ENCODE measurements at regions not wholly inside any gene's neighbourhood (a gene's known extent, or its start where the extent isn't known, plus 50 kb on each side); places are given as distances from the start of the nearest gene placed in this dataset.
"Not testable (repeated sequence)": the region's sequence is repeated elsewhere in the genome, so short reads cannot be mapped to it uniquely, and the experiment has no call there.

DNA sequence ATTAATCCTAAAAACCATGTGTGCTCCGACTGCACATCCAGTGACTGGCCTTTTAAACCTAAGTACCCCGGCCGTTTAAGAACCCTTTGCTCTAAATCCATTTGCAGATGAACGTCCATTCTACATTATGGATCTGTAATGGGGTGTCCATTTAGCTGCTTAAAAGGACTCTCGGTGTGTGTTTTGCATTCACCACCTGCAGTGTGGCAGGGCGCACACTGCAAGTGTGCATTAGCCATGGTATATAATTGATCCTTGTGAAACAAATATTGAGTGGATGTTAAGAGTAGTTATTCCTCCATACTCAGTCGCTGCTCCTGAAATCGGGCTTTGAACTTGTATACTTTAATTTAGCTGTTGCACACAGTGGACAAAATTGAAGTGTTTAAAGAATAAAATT, 190.1 kb upstream of the WWC1 start:
- DNase-seq, result no peak

DNA sequence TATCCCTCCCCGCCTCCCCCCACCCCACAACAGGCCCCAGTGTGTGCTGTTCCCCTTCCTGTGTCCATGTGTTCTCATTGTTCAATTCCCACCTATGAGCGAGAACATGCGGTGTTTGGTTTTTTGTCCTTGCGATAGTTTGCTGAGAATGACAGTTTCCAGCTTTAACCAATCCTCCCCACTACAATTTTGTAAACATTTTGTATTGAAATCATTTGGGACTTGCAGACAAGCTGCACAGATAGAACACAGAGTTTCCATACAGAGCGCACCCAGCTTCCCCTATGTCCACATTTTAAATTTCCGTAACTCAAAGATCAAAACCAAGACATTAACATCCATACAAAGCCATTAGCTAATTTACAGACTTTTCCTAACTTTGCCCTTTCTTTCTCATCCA, 188.4 kb upstream of the WWC1 start:
- not testable (repeated sequence) for DNase-seq

DNA sequence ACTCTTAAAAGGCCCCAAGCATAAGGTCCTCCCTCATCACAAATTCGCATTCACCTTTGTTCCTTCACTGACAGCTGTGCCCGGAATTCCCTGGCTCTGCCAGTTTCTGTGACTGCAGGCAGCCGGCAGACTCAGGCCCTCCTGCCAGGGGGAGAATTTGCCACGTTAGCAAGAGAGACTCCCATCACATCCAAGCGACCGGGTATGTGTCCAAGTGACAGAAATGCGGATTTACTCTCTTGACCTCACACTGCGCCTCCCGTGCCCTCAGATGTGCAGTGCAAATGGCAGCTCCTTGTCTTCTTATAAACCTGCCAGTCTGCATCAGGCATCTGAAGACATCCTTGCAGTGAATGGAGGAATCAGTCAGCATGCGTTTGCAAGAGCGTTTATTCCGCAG, 187.1 kb upstream of the WWC1 start:
- DNase-seq, result no peak

DNA sequence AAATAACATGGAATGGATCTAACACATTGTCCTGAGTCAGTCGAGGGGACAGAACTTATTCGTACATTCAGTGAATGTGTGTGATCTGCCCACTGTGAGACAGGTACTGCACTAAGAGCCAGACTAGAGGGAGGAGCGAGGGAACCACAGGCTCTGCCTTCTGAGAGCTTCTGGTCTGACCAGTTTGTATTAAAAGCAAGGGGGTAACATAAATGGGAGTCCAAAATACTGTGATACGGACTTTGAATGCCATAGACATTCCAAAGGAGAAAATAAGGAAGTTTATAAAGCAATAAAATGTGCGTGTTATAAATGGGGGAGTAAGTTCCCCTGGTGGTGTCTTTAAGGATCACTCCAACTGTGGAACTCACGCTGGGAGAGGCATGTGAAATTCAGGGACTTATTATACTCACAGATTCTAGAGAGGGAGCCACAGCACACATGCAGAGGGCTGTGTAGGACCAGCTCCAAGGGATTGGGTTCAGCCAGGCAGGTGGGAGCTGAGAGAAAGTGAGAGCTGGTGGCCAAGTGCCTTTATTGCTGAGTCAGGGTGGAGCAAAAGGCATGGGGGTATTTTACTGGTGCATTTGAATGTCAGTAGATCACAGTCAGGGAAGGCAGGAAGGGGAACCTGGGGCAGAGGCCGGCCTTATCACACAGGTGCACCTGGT, 186.5 kb upstream of the WWC1 start:
- DNase-seq, result no peak

DNA sequence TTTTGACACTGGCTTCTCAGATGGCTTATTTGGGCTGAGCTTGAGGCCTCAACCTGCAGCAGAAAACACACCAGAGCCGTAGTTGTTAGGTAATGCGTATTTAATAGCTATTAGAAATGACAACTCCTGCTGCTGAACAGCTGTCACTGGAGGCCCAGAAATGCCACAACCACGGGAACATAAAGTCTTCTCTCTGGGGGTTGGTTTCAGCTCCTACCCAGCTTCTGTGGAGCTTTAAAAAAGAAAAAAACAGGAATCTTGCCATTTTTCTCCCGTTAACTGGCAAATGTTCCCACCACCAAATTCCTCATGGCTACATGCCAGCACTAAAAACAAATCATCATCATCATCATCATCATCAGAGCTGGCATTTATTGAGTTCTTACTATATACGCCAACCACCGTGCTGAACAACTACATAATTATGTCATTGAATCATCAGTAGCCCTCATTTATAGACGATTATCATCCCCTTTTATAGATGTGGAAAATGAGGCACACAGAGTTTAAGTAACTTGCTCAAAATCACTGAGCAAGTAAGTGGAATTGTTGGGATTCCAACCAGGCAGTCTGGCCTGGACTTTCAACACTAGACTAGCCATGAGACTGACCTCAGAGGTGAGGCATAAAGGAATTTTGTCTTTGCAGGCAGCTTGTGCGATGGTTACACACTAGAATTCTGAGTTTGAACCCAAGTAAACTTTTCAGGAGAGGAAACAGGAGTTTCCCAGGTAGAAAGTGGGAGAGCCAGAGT, 185.3 kb upstream of the WWC1 start:
- no peak for DNase-seq

DNA sequence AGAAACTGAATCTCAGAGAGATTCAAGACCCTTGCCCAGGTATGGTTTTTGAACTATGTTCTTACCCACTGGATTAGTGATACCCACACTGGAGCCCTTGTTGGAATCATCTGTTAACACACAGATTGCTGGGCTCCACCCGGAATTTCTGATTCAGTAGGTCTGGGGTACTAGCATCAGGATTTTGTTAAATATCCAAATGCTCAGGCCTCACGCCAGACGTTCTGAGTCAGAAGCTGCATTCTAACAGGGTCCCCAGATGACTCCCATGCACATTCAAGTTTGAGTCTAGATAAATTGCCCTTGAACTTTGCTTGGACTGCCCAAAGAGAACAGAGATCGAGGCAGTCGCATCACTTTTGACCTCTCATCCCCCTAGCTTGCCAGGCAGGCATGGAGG, 182.0 kb upstream of the WWC1 start:
- no peak for DNase-seq

DNA sequence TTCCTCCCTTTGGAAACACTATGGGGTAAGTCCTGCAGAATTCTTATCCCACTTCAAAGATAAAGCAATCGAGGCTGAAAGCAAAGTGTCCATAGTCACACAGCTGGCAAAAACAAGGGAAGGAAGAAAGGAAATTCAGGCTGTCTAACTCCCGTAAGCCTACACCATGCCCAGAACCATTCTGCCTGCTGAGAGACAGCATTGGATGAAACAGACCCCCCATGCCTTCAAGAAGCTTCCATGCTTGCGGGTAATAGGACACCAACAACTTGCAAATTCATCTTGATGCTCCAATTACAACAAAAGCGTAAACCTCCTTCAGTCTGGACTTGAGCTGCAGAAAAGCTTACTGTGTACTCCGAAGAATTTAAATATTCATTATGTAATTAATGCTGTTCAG, 181.1 kb upstream of the WWC1 start:
- no peak for DNase-seq

DNA sequence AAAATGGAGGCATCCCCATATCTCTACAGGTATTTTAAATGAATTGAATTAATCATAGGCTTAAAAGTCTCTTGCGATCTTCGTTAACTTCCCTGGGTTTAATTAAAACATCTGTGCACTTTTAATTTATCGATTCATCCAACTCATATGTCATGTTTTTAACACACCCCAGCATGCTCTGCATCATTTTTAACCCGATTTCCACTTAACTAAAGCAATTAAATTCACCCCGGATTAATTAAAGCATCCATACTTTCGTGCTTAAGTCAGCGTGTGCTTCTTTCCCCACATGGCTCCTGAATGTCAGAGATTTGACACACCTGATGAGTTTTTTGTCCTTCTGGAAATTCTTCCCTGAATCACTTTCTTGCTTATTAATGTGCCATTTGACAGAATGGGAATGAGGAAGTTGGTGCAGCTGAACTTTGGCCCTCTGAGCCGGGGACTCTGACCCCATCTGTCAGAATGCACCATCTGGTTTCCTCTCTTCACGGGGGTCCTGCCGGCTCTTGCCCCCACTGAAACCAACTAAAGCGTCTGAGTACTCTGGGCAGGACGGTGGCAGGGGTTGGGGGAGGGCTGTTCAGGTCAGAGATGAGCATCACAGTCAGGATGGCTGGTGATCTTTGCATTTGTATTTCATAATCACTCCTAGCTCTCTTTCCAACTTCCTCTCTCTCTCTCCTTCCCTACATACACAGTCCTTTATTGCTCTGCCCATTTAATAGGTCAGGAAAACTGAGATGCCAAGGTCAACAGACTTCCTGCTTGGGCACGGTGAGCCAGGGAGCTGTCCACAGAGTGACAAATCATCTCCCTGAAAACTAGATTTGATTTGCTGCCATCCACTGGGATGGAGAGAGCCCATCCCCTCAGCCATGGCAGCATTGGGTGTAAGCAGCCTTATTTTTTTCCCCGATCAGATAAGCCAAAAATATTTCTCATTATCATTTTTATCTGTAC, 180.3 kb upstream of the WWC1 start:
- DNase-seq, result peak in 1 of 2 donors; percentile 4

DNA sequence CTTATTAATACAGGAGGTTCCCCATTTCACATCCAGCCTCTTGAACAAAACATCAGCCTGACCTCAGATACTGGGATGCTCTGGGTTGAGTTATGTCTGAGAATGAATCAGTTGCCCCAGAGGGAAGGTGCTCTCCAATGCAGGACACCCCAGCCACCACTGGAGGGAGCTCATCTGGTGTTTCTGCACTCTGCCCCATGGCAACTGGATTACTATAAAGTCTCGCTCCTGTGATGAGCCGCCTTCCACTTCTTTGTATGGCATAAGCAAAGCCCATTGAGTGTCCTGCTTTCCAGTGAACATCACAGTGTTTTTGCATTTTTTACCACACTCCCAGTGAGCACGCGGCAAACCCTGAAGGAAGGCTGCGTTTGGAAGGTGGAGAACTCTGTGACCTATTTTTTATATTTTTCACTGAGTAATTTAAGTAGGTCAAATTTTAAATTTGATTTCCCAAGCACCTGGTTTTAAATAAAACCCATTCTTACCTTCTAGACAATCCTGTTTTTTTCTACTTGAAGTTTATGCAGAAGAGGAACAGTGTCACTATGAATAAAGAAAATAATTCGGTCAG, 176.9 kb upstream of the WWC1 start:
- DNase-seq, result peak; percentile 63 to 68

DNA sequence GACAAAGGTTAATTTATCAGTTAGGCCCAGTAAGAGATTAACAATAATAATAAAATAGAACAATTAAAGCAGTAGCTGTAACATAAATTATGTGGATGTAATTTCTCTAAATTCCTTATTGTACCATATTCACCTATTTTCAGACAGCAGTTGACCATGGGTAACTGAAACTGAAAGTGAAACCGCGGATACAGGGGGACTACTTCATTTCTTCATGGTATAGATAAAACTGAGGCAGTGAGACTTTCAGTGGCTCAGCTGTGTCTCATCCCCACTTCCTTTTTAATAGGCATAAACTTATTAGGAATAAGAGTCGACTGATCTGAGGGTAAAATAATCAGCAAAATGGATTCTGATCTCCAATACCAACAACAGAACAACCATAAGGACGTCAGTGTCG, 174.0 kb upstream of the WWC1 start:
- no peak for DNase-seq

DNA sequence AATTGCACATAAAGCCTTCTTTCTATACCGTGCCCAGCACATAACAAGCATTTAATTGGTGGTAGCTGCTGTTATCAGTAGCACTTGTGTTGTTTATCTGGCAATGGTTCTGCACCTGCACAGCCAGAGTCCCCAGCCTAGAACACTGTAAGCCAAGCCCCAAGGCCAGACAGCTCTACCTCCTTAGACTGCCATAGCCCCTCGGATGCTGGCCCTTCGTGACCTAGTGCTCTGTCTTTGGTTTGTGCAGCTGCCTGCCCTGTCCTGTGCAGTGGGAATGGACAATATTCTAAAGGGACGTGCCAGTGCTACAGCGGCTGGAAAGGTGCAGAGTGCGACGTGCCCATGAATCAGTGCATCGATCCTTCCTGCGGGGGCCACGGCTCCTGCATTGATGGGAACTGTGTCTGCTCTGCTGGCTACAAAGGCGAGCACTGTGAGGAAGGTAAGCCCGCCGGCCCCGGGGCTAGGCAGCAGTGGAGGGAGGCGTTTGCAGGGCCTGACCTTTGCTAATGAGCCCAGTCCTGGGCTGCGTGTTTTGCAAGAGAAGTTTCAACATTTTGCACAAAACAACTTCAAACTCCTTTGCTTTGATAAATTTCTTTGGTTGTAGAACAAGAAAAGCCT, 173.3 kb upstream of the WWC1 start:
- DNase-seq, result peak in 1 of 2 donors; percentile 5

DNA sequence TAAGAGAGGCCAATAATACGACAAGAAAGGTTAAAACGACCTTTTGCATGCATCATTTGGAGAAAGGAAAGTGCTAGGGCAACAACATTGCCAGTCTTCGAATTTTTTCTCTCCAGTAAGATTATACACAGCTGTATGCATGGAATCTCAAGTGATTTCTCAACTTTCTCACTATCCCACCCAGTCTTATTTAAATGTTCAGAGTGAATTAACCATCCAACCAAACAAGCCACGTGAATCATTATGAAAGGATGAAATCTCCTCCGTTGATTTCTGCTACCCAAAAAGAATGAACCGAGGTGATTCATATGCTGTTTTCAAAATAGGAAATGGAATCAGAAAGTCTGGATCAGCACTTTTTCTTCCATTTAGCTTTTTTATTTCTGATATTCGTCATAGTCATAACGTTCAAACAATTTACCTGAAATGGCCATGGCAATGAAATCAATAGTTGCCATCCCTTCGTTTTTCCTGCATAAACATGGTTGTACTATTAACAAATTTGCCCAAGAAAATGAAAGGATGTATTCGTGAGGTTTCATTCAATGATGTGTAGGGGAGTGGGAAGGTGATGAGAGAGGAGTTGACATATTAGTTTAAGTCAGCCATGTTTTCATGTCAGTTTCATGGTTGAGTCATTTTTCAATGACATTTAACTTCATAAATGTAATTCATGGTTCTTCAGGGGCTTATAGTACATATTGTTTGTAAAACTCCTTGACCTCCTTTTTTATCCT, 170.9 kb upstream of the WWC1 start:
- no peak for DNase-seq

DNA sequence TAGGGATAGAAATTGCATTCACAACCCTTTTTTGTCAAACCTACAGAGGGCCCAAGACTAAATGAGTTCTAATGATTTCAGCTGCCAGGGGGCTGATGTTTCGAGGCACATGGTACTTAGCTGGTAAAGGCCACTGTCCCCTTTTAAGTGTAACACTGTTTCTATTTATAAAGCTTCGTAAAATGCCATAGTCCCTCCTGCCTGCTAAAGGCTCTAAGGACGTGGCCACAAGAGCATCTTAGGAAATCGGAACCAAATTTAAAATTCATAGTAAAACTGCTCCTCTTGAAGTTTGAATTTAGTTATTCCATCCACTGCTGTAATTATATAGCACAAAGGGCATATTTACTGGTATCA, 170.3 kb upstream of the WWC1 start:
- DNase-seq, result no peak

DNA sequence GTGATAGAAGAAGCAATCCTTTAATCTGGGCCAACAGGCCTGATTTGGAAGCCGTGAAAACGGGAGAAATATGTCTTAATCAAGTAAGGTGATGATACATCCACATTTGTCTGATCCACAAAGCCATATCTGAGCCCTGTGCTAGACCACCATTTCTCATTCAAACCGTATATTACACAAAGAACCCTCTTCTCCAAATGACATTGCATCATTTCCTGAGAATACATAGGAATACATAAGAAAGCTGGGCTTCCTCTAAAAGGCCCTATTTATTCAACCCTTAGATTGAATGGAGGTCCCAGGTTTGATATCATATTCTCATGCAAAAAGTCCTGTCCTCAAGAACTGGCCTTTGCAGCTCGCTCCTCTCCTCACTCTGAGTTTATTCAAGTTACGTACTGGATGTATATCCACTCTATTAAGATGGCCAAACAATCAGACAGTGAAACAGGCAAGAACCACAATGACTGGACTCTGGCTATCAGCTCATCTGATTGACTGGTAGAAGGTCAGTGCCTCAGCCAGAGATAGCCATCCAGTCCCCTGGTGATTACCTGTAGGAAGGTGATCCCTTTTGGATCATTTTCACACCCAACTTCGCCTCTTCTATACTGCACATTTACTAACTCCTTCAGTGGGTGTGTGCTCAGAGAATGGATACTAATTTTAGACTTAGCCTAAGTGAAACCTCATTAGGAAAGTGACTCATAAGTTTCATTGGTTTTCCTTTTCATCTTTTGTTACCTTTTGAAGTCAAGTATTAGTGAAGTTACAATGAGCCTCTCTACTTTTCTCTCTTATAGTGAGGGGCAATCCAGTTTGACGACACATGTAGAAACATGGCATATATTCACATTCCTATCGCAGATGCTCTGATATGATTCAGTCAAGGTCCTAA, 167.6 kb upstream of the WWC1 start:
- peak in 1 of 2 donors; percentile 55 for DNase-seq

DNA sequence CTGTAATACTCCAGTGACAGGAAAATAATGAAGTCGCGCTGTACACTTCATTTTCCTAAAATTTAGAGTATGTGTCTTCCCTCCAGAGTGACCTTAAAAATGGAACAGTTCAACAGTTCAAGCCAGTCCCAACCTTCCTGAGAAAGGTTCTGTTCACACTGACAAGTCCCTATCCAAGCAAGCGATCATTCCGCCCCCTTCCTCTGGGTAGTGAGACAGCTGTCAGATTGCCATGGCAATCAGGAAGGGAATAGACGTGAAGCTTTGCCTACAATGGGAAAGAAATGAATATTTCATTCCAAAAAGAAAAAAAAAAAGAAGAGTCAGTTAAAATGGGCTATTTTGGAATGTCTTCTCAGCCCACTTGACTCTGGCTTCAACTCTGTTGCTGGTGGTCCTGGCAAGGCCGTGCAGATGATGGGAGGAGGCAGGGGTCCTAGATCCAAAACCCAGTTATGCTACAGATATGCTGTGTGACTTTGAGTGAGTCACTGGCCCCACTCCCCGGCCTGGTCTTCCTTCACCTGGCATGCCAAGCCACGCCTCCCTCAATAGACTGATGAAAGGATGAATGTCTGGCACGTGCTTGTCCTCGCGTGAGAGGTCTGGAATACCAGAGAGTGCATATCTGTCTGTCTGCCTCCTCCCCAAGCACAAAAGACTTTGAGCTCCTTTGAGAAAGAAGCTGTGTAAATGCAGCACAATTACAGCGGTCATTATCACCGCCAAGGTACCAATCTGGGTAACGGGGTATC, 165.8 kb upstream of the WWC1 start:
- DNase-seq, result no peak

DNA sequence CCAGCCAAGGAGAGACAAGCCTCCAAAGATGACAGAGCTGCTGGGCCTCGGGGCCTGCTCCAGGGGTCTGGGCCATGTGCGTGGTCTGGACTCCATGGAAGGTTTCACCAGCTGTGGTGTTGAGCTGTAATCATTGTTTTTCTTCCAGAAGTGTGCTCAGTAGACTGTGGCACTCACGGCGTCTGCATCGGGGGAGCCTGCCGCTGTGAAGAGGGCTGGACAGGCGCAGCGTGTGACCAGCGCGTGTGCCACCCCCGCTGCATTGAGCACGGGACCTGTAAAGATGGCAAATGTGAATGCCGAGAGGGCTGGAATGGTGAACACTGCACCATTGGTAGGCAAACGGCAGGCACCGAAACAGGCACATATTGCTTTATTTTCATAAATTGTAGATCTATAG, 164.8 kb upstream of the WWC1 start:
- no peak for DNase-seq

DNA sequence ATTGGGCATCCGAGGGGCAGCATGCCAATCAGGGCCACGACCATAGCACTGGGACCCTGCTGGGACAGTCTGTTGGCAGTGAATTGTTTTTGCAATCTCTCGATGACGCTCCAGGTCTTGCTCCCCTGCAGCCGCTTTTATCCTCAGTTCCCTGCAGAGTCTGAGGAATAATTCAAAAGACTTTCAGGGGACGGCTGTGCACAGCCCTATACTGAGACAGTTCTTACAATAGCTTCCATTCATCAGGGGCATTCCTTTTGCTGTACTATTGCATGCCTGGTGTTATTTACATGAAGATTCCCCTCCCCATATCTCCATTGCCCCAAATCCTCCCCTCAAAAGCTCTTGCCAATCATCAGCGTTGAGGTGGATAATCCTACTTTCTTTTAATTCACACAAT, 163.3 kb upstream of the WWC1 start:
- DNase-seq, result no peak

DNA sequence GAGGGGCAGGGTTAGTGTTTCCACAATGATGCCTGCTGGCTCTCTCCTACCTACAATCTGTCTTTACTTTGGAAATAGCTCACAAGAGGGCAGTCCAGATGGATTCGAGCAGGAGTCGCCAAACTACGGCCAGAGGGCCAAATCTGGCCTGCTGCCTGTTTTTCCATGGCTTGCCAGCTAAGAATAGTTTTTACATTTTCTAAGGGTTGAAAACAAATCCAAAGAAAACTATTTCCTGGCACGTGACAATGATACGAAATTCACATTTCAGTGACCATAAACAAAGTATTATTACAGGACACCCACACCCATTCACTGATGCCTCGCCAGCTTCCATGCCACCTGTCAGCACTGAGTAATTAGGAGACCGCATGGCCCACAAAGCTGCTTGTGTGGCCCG, 162.9 kb upstream of the WWC1 start:
- no peak for DNase-seq

DNA sequence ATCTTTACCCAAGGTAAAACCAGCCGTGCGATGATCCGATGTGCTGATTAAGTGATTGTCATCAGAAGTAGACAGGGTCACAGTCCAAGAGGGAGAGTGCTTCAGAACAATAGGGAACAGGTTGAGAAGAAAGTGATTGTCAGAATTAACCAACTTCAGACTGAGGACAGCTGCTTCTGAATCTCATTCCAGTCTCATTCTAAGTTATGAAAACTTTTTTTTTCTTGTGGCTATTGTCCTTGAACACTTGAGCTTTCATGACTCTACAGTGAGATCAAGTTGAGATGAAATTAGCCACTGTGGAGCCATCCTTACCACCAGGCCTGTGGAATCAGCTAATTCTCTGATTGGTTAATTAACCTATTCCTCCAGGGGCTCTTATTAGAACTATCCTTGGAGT, 159.9 kb upstream of the WWC1 start:
- DNase-seq, result no peak

DNA sequence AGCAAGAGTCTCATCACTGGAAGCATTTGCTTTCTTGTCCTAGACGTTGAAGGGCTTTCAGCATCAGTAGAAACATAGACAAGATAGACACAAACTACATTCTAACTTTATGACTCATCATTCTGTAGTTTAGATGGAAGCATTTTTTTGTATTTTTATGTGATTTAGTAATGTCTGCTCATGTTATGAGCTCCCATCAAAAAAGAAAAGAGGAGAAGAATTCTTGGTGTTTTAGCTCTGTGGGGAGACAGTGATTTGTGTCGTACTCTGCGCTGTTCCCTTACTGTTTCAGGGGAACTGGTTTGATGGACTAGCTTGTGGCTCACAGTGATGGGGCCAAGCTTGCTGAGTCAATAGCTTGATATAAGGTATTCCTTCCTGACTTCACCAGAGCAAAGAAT, 159.2 kb upstream of the WWC1 start:
- DNase-seq, result no peak
